Ectodermal cell (in vitro differentiated cells): ENCODE measurements at regions not wholly inside any gene's neighbourhood (a gene's known extent, or its start where the extent isn't known, plus 50 kb on each side); places are given as distances from the start of the nearest gene placed in this dataset.

Experiments
- H3K27ac ChIP-seq: 2 replicates; pipeline ENCODE4 v1.7.0; 2013; ENCODE audit warnings: mild to moderate bottlenecking, low read depth, low read length; ENCODE audit not compliant: insufficient read depth, poor library complexity, severe bottlenecking
- H3K27me3 ChIP-seq: 2 replicates; pipeline ENCODE4 v1.7.0; 2013; ENCODE audit warnings: mild to moderate bottlenecking, low read length; ENCODE audit not compliant: insufficient read depth, control insufficient read depth, poor library complexity, severe bottlenecking
- H3K36me3 ChIP-seq: one replicate; pipeline ENCODE4 v1.7.0; 2013; ENCODE audit warnings: low read length; ENCODE audit not compliant: control insufficient read depth, insufficient read depth
- H3K4me1 ChIP-seq: one replicate; pipeline ENCODE4 v1.7.0; 2013; ENCODE audit warnings: low read length; ENCODE audit not compliant: control insufficient read depth, insufficient read depth
- H3K4me3 ChIP-seq: 2 replicates; pipeline ENCODE4 v1.7.0; 2013; ENCODE audit warnings: low read depth, low read length, control low read depth; ENCODE audit not compliant: insufficient read depth
- H3K9me3 ChIP-seq: 2 replicates; pipeline ENCODE4 v1.7.0; 2013; ENCODE audit warnings: mild to moderate bottlenecking, low read length, moderate library complexity; ENCODE audit not compliant: control insufficient read depth
- WGBS, 2 experiments: methylation state at CpG; one replicate each; pipeline ENCODE4 v1.1.7; 2013; ENCODE audit warnings: missing lambda C conversion rate in 2 of 2; 5-methylcytosine and 5-hydroxymethylcytosine counted together

GRCh38 chr15:61315471-61315870, 86.4 kb upstream of the RORA start:
- no peaks in the 10 kb centered on the region for H3K36me3 ChIP-seq
- no peaks in the 10 kb centered on the region for H3K9me3 ChIP-seq
- no peaks in the 10 kb centered on the region for H3K4me1 ChIP-seq
- 92 to 94% methylated on average over 6 of the region's 6 CpGs for WGBS, 2 experiments
- H3K4me3 ChIP-seq = no peak overlapping the region
- no peaks in the 10 kb centered on the region for H3K27me3 ChIP-seq
- H3K27ac ChIP-seq = no peak overlapping the region

DNA sequence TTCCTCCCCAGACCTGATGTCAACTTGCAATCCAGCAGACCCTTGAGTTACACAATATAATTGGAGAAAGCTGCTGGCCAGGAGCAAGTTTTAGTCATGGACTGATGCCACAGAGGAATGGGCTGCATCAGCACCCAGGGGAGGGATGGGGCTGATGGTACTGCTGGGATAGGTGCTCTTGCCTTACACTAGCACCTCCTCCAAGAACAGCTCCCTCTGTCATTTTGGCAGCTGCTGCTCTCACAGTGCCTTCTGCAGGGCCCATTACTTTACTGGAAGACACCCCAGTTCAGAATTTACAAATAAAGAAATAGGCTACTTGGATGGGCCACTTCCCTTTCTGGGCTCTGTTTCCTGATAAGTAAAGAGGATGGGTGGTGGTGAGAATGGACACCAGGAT, 85.3 kb upstream of the RORA start:
- H3K36me3 ChIP-seq = no peaks in the 10 kb centered on the region
- no peaks in the 10 kb centered on the region for H3K27me3 ChIP-seq
- no peaks in the 10 kb centered on the region for H3K4me1 ChIP-seq
- no peaks in the 10 kb centered on the region for H3K9me3 ChIP-seq
- H3K27ac ChIP-seq = no peak overlapping the region
- H3K4me3 ChIP-seq = no peak overlapping the region

GRCh38 chr15:61309617-61310016, 80.5 kb upstream of the RORA start:
- 94% methylated on average over 5 of the region's 5 CpGs for WGBS, 2 experiments
- no peak overlapping the region for H3K4me3 ChIP-seq
- H3K36me3 ChIP-seq = no peaks in the 10 kb centered on the region
- H3K4me1 ChIP-seq = no peaks in the 10 kb centered on the region
- no peak overlapping the region for H3K27ac ChIP-seq
- no peaks in the 10 kb centered on the region for H3K9me3 ChIP-seq
- no peaks in the 10 kb centered on the region for H3K27me3 ChIP-seq

DNA sequence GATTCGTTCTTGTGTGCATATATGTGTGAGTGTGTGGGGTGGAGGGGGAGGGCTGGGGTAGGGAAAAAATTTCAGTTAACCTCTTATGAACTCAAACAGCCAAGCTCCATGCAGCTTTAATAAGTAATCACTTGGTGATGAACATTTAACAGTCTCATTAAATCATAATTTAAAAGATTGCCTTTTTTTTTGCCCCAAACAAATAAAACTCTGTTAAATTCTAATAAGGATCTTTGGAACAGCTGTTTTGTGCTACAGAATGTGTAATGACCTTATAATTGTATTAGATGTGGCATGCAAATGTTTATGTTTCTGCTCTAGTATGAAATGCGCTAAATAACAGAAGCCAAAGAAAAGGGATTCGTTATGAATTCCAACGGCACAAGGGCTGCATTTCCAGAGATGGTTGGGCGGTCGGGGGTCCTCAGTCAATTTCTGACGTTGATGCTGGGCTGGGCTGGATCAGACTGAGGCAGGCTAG, 80.0 kb upstream of the RORA start:
- no peaks in the 10 kb centered on the region for H3K27me3 ChIP-seq
- no peak overlapping the region for H3K4me3 ChIP-seq
- no peaks in the 10 kb centered on the region for H3K9me3 ChIP-seq
- 73% methylated on average over 7 of the region's 7 CpGs for WGBS, 2 experiments
- no peak overlapping the region for H3K27ac ChIP-seq
- H3K36me3 ChIP-seq = no peaks in the 10 kb centered on the region
- H3K4me1 ChIP-seq = no peaks in the 10 kb centered on the region

GRCh38 chr15:61308437-61308836, 79.3 kb upstream of the RORA start:
- Histone ChIP-seq H3K4me3 (no peak overlapping the region), H3K36me3 (no peaks in the 10 kb centered on the region), H3K27me3 (no peaks in the 10 kb centered on the region), H3K9me3 (no peaks in the 10 kb centered on the region), H3K4me1 (no peaks in the 10 kb centered on the region), H3K27ac (no peak overlapping the region)
- WGBS, 2 experiments = 97% methylated on average over 2 of the region's 2 CpGs; no CpG with 5 or more reads in 1 of the 2 experiments

- Histone ChIP-seq H3K27me3 (no peaks in the 10 kb centered on the region), H3K9me3 (no peaks in the 10 kb centered on the region), H3K4me1 (no peaks in the 10 kb centered on the region), H3K36me3 (no peaks in the 10 kb centered on the region), H3K4me3 (no peak overlapping the region), H3K27ac (no peak overlapping the region)
- WGBS, 2 experiments = 87 to 91% methylated on average over 3 to 5 of the region's 5 CpGs
Measured at GRCh38 chr15:61307474-61307873, 78.4 kb upstream of the RORA start.

- Histone ChIP-seq H3K4me3 (no peak overlapping the region), H3K36me3 (no peaks in the 10 kb centered on the region), H3K9me3 (no peaks in the 10 kb centered on the region), H3K4me1 (no peaks in the 10 kb centered on the region), H3K27me3 (no peaks in the 10 kb centered on the region), H3K27ac (no peak overlapping the region)
- 92 to 95% methylated on average over 3 of the region's 3 CpGs for WGBS, 2 experiments
Measured at GRCh38 chr15:61301701-61302100, 72.6 kb upstream of the RORA start.

DNA sequence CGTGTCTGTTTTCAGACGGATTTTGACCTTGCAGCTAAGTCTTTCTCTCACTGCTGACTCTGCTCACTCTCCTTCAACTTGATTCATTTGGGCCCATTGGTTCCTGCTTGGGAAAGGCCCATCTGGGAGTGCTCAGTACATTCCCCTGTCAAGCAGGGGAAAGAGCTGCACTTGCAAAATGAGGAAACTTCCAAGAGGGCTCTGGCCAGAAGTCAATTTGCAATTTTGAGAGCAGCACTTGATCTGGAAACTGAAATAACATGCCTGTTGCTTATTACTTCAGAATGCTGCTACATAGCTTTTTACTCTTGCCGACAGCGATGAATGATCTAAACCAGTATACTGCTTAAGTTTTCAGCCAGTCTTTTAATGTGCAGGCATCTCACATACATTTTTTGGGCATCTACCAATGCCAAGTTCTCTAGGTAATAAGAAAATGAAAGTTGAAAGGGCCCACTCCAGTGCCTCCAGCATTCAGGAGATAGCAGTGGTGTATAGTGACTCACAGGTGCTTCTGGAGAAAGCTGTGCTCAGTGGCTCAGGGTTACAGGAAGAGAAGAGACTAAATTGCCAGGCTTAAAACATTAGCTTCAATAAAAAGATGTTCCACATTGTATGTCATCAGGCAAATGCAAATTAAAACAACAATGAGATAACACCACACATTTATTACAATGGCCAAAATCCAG, 70.1 kb upstream of the RORA start:
- 94 to 95% methylated on average over 4 of the region's 4 CpGs for WGBS, 2 experiments
- Histone ChIP-seq H3K27ac (no peak overlapping the region), H3K9me3 (no peaks in the 10 kb centered on the region), H3K27me3 (no peaks in the 10 kb centered on the region), H3K36me3 (no peaks in the 10 kb centered on the region), H3K4me3 (no peak overlapping the region), H3K4me1 (no peaks in the 10 kb centered on the region)

DNA sequence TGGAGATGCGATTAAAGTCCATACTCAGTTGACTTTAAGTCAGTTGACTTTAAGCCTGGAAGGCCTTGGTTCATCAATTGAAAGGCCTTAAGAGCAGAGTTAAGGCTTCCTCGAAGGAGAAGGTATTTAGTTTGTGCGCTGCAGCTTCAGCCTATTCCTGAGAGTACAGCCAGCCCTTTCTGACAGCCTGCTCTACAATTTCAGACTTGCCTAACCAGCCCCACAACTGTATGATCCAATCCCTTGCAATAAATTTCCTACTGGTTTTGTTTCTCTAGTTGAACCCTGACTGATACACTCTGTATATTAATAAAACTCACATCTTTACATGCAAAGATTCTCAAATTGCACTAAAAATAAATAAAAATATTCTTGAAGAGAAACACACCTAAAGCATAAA, 66.1 kb upstream of the RORA start:
- H3K4me3 ChIP-seq = no peak overlapping the region
- H3K27ac ChIP-seq = no peak overlapping the region
- H3K36me3 ChIP-seq = no peaks in the 10 kb centered on the region
- H3K4me1 ChIP-seq = no peaks in the 10 kb centered on the region
- no peaks in the 10 kb centered on the region for H3K27me3 ChIP-seq
- WGBS, 2 experiments = 96 to 97% methylated on average over 3 of the region's 3 CpGs
- H3K9me3 ChIP-seq = no peaks in the 10 kb centered on the region

DNA sequence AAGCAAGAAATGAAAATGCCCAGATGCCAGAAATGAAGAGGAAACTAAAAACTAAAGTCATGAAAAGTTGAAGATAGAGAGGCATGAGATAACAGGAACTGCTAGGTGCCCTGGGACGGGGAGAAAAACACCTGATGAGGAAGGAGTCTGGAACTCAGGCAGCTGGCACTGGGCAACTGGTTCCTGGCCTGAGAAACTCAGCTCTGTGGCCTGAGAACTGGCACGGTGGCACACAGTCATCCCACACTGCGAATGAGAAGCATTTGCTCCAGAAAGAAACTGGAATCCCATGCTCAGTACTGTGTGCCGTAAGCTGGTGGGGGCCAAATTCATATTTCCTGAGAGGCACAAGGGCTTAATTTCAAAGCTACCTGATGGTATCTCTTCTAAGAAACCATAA, 53.6 kb upstream of the RORA start:
- Histone ChIP-seq H3K9me3 (no peaks in the 10 kb centered on the region), H3K4me1 (no peaks in the 10 kb centered on the region), H3K4me3 (no peak overlapping the region), H3K27ac (no peak overlapping the region), H3K27me3 (no peaks in the 10 kb centered on the region), H3K36me3 (no peaks in the 10 kb centered on the region)
- 91 to 93% methylated on average over 4 of the region's 4 CpGs for WGBS, 2 experiments

DNA sequence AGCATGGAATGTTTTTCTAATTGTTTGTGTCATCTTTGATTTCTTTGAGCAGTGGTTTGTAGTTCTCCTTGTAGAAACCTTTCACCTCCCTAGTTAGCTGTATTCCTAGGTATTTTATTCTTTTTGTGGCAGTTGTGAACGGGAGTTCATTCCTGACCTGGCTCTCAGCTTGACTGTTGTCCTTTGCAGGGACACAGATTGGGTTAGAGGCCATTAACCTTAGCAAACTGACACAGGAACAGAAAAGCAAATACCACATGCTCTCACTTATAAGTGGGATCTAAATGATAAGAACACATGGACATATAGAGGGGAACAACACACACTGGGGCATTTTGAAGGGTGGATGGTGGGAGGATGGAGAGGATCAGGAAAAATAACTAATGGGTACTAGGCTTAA, 52.2 kb upstream of the RORA start:
- Histone ChIP-seq H3K9me3 (no peaks in the 10 kb centered on the region), H3K36me3 (no peaks in the 10 kb centered on the region), H3K4me1 (no peaks in the 10 kb centered on the region), H3K4me3 (no peak overlapping the region), H3K27me3 (no peaks in the 10 kb centered on the region), H3K27ac (no peak overlapping the region)
- WGBS, 2 experiments = 85 to 100% methylated on average over 1 of the region's 1 CpG
